ENCODE measurements at regions not wholly inside any gene's neighbourhood (a gene's known extent, or its start where the extent isn't known, plus 50 kb on each side); places are given as distances from the start of the nearest gene placed in this dataset.

GRCh38 chr11:112822478-112823274 lies 138.5 kb upstream of the NCAM1 start:
- Histone ChIP-seq H3K4me2 (ENCODE audit: low read length) (no peak overlapping the region), H3K36me3 (ENCODE audit: control insufficient read depth, insufficient read depth, low read length) (no peaks in the 10 kb centered on the region), H3K9ac (no peak overlapping the region), H2AFZ (no peak overlapping the region), H3K9me3 (ENCODE audit: control insufficient read depth, low read length) (no peaks in the 10 kb centered on the region), H3K4me3 (ENCODE audit: low read depth, low read length) (no peak overlapping the region), H3K27ac (no peak overlapping the region), H3K79me2 (no peaks in the 10 kb centered on the region), H3K4me1 (no peaks in the 10 kb centered on the region), H3K27me3 (ENCODE audit: control insufficient read depth, insufficient read depth, low read length) (no peaks in the 10 kb centered on the region)
- TF ChIP-seq CTCF (IDR thresholded peaks at IDR 0.05): no peak

GRCh38 chr11:112826026-112826425 lies 135.2 kb upstream of the NCAM1 start:
- H3K27me3 ChIP-seq (ENCODE audit: control insufficient read depth, insufficient read depth, low read length): no peaks in the 10 kb centered on the region
- H3K79me2 ChIP-seq: no peaks in the 10 kb centered on the region
- H3K4me1 ChIP-seq: no peaks in the 10 kb centered on the region
- H3K4me3 ChIP-seq (ENCODE audit: low read depth, low read length): no peak overlapping the region
- H3K36me3 ChIP-seq (ENCODE audit: control insufficient read depth, insufficient read depth, low read length): no peaks in the 10 kb centered on the region
- no peaks in the 10 kb centered on the region for H3K9me3 ChIP-seq (ENCODE audit: control insufficient read depth, low read length)
- no peak overlapping the region for H3K4me2 ChIP-seq (ENCODE audit: low read length)
- TF ChIP-seq CTCF (IDR thresholded peaks at IDR 0.05): no peak
- no peak overlapping the region for H3K27ac ChIP-seq
- no peak overlapping the region for H3K9ac ChIP-seq
- H2AFZ ChIP-seq: no peak overlapping the region

GRCh38 chr11:112826788-112827187 lies 134.4 kb upstream of the NCAM1 start:
- Histone ChIP-seq H3K9me3 (ENCODE audit: control insufficient read depth, low read length) (no peaks in the 10 kb centered on the region), H3K79me2 (no peaks in the 10 kb centered on the region), H2AFZ (no peak overlapping the region), H3K36me3 (ENCODE audit: control insufficient read depth, insufficient read depth, low read length) (no peaks in the 10 kb centered on the region), H3K27me3 (ENCODE audit: control insufficient read depth, insufficient read depth, low read length) (no peaks in the 10 kb centered on the region), H3K9ac (no peak overlapping the region), H3K27ac (no peak overlapping the region), H3K4me1 (no peaks in the 10 kb centered on the region), H3K4me2 (ENCODE audit: low read length) (no peak overlapping the region), H3K4me3 (ENCODE audit: low read depth, low read length) (no peak overlapping the region)
- no peak for TF ChIP-seq CTCF (IDR thresholded peaks at IDR 0.05)

GRCh38 chr11:112828421-112828820 lies 132.8 kb upstream of the NCAM1 start:
- Histone ChIP-seq H3K27ac (no peak overlapping the region), H3K36me3 (ENCODE audit: control insufficient read depth, insufficient read depth, low read length) (no peaks in the 10 kb centered on the region), H3K79me2 (no peaks in the 10 kb centered on the region), H3K4me3 (ENCODE audit: low read depth, low read length) (no peak overlapping the region), H2AFZ (no peak overlapping the region), H3K4me1 (no peaks in the 10 kb centered on the region), H3K4me2 (ENCODE audit: low read length) (no peak overlapping the region), H3K27me3 (ENCODE audit: control insufficient read depth, insufficient read depth, low read length) (no peaks in the 10 kb centered on the region), H3K9me3 (ENCODE audit: control insufficient read depth, low read length) (no peaks in the 10 kb centered on the region), H3K9ac (no peak overlapping the region)
- TF ChIP-seq CTCF (IDR thresholded peaks at IDR 0.05): no peak
